ENCODE measurements at regions not wholly inside any gene's neighbourhood (a gene's known extent, or its start where the extent isn't known, plus 50 kb on each side); places are given as distances from the start of the nearest gene placed in this dataset.

GRCh38 chr18:28690836-28691495 lies 514.0 kb upstream of the CDH2 start:
- Histone ChIP-seq H3K4me3 (replicated peaks; ENCODE audit: insufficient read depth, low read length) (no peak overlapping the region), H3K27ac (replicated peaks) (no peak overlapping the region), H3K27me3 (ENCODE audit: insufficient read depth, poor library complexity, severe bottlenecking) (no peaks in the 10 kb centered on the region)
- TF ChIP-seq, protein P1, sequence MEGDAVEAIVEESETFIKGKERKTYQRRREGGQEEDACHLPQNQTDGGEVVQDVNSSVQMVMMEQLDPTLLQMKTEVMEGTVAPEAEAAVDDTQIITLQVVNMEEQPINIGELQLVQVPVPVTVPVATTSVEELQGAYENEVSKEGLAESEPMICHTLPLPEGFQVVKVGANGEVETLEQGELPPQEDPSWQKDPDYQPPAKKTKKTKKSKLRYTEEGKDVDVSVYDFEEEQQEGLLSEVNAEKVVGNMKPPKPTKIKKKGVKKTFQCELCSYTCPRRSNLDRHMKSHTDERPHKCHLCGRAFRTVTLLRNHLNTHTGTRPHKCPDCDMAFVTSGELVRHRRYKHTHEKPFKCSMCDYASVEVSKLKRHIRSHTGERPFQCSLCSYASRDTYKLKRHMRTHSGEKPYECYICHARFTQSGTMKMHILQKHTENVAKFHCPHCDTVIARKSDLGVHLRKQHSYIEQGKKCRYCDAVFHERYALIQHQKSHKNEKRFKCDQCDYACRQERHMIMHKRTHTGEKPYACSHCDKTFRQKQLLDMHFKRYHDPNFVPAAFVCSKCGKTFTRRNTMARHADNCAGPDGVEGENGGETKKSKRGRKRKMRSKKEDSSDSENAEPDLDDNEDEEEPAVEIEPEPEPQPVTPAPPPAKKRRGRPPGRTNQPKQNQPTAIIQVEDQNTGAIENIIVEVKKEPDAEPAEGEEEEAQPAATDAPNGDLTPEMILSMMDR (IDR thresholded peaks at IDR 0.05; ENCODE audit: insufficient read depth, low read length) = no peak
- TF ChIP-seq GABPA (IDR thresholded peaks at IDR 0.05; ENCODE audit: low read depth) = no peak
- TF ChIP-seq SPI1 (IDR thresholded peaks at IDR 0.05; ENCODE audit: borderline replicate concordance, low read depth) = no peak
- TF ChIP-seq POLR2AphosphoS5 (IDR thresholded peaks at IDR 0.05; ENCODE audit: low read depth) = no peak
- no peak for TF ChIP-seq REST (IDR thresholded peaks at IDR 0.05; ENCODE audit: insufficient replicate concordance, low read depth)
- no peak for DNase-seq (ENCODE audit: low read depth in 1 of 2, low spot score in 1 of 2)

DNA sequence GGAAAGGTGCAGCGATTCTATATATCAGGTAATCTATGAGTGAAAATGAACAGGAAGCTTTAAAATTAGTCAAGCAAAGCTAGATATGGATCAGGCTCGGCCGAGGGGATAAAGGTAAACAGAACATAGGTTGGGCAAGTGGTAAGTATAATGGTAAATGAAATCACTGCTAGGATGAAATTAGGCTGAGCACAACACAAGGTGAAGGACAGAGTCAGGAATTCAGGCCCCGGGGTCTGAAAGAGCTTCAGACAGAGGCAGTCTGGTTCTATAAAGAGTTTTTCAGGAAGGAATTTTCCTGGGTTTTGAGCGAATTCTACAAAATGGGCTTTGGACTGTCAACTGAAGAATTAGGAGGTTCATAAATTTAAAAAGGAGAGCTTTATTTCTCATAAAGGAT lies 513.2 kb upstream of the CDH2 start:
- no peak overlapping the region for H3K27ac ChIP-seq (replicated peaks)
- H3K27me3 ChIP-seq (ENCODE audit: insufficient read depth, poor library complexity, severe bottlenecking) = no peaks in the 10 kb centered on the region
- TF ChIP-seq POLR2AphosphoS5 (IDR thresholded peaks at IDR 0.05; ENCODE audit: low read depth) (no peak), REST (IDR thresholded peaks at IDR 0.05; ENCODE audit: insufficient replicate concordance, low read depth) (no peak), GABPA (IDR thresholded peaks at IDR 0.05; ENCODE audit: low read depth) (no peak), SPI1 (IDR thresholded peaks at IDR 0.05; ENCODE audit: borderline replicate concordance, low read depth) (no peak)
- TF ChIP-seq, protein P1 (IDR thresholded peaks at IDR 0.05; ENCODE audit: insufficient read depth, low read length) = no peak
- no peak for DNase-seq (ENCODE audit: low read depth in 1 of 2, low spot score in 1 of 2)
- H3K4me3 ChIP-seq (replicated peaks; ENCODE audit: insufficient read depth, low read length) = no peak overlapping the region

DNA sequence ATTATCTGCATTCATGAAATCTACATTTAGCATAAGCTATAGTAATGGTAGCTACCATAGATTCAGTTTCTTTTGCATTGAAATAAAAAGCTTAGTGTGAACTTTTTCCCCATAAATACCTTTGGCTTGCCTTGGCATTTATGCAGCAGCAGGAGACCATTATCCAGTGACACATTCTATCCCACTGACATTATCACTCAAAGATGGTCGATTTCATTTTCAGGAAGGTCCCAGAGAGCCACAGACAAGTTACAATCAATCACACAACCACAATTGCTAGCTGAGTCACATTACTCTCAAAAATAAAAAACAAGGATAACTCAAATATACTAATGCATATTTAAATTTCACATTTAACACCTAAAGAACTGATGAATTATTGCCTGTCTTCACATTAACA lies 512.7 kb upstream of the CDH2 start:
- no peak for DNase-seq (ENCODE audit: low read depth in 1 of 2, low spot score in 1 of 2)
- Histone ChIP-seq H3K27me3 (ENCODE audit: insufficient read depth, poor library complexity, severe bottlenecking) (no peaks in the 10 kb centered on the region), H3K4me3 (replicated peaks; ENCODE audit: insufficient read depth, low read length) (no peak overlapping the region), H3K27ac (replicated peaks) (no peak overlapping the region)
- TF ChIP-seq REST (IDR thresholded peaks at IDR 0.05; ENCODE audit: insufficient replicate concordance, low read depth) = no peak
- no peak for TF ChIP-seq SPI1 (IDR thresholded peaks at IDR 0.05; ENCODE audit: borderline replicate concordance, low read depth)
- no peak for TF ChIP-seq GABPA (IDR thresholded peaks at IDR 0.05; ENCODE audit: low read depth)
- TF ChIP-seq, protein P1 (IDR thresholded peaks at IDR 0.05; ENCODE audit: insufficient read depth, low read length) = no peak
- TF ChIP-seq POLR2AphosphoS5 (IDR thresholded peaks at IDR 0.05; ENCODE audit: low read depth) = no peak
